Astrocyte (in vitro differentiated cells and primary cell): ENCODE measurements at regions not wholly inside any gene's neighbourhood (a gene's known extent, or its start where the extent isn't known, plus 50 kb on each side); places are given as distances from the start of the nearest gene placed in this dataset.

Experiments used
- DNase-seq: peaks from one replicate; pipeline ENCODE4 v3.0.0-alpha.2; 2010; ENCODE audit warnings: low read depth
- FAIRE-seq: peaks from 2 replicates; lab custom pipeline; 2011; peaks lifted over from hg19 to GRCh38; lab: Jason Lieb, UNC
- H2AFZ ChIP-seq: 2 replicates; pipeline ENCODE4 v1.6.0; 2012; ENCODE audit warnings: low read depth, low read length, inconsistent platforms
- H3K27ac ChIP-seq: 2 replicates; pipeline ENCODE4 v1.5.1; 2011; ENCODE audit warnings: low read depth, low read length, inconsistent platforms
- H3K27me3 ChIP-seq: 2 replicates; pipeline ENCODE4 v1.6.0; 2011; ENCODE audit warnings: low read length, inconsistent platforms; ENCODE audit not compliant: insufficient read depth
- H3K36me3 ChIP-seq: 2 replicates; pipeline ENCODE4 v1.5.1; 2011; ENCODE audit warnings: low read length, inconsistent platforms; ENCODE audit not compliant: insufficient read depth
- H3K4me1 ChIP-seq: 2 replicates; pipeline ENCODE4 v1.5.1; 2011; ENCODE audit warnings: low read length, inconsistent platforms; ENCODE audit not compliant: insufficient read depth
- H3K4me2 ChIP-seq: 2 replicates; pipeline ENCODE4 v1.6.0; 2012; ENCODE audit warnings: low read length, inconsistent platforms
- H3K4me3 ChIP-seq: 2 replicates; pipeline ENCODE4 v1.5.1; 2011; ENCODE audit warnings: low read depth, mild to moderate bottlenecking, low read length, inconsistent platforms; ENCODE audit not compliant: insufficient read depth
- H3K79me2 ChIP-seq: 2 replicates; pipeline ENCODE4 v1.6.0; 2012; ENCODE audit warnings: mild to moderate bottlenecking, low read length, inconsistent platforms; ENCODE audit not compliant: insufficient read depth
- H3K9ac ChIP-seq: 2 replicates; pipeline ENCODE4 v1.6.0; 2012; ENCODE audit warnings: mild to moderate bottlenecking, low read length, inconsistent platforms
- H3K9me3 ChIP-seq: 2 replicates; pipeline ENCODE4 v1.5.1; 2012; ENCODE audit warnings: low read depth, mild to moderate bottlenecking, low read length, inconsistent platforms; ENCODE audit not compliant: insufficient read depth
- H4K20me1 ChIP-seq: 2 replicates; pipeline ENCODE4 v1.6.0; 2012; ENCODE audit warnings: low read length, inconsistent platforms; ENCODE audit not compliant: insufficient read depth
- H3K27ac Mint-ChIP-seq: one replicate; pipeline ENCODE4 v1.8.0; 2021; ENCODE audit warnings: mild to moderate bottlenecking, mixed read lengths; ENCODE audit not compliant: unreplicated experiment
- H3K27me3 Mint-ChIP-seq: one replicate; pipeline ENCODE4 v1.8.0; 2021; ENCODE audit warnings: low read depth, mixed read lengths; ENCODE audit not compliant: unreplicated experiment
- H3K36me3 Mint-ChIP-seq: one replicate; pipeline ENCODE4 v1.8.0; 2021; ENCODE audit warnings: low read depth, mixed read lengths; ENCODE audit not compliant: unreplicated experiment
- H3K4me1 Mint-ChIP-seq: one replicate; pipeline ENCODE4 v1.8.0; 2021; ENCODE audit warnings: low read depth, mixed read lengths; ENCODE audit not compliant: unreplicated experiment
- H3K4me3 Mint-ChIP-seq: one replicate; pipeline ENCODE4 v1.8.0; 2021; ENCODE audit warnings: mild to moderate bottlenecking, moderate library complexity, mixed read lengths; ENCODE audit not compliant: unreplicated experiment
- H3K9me3 Mint-ChIP-seq: one replicate; pipeline ENCODE4 v1.8.0; 2021; ENCODE audit warnings: mild to moderate bottlenecking, mixed read lengths; ENCODE audit not compliant: unreplicated experiment
- EZH2 ChIP-seq: IDR thresholded peaks from 2 replicates; pipeline ENCODE4 v1.6.1; 2012; ENCODE audit warnings: mild to moderate bottlenecking, low read length, inconsistent platforms; ENCODE audit not compliant: insufficient read depth
- TF ChIP-seq, protein P1 (sequence below): IDR thresholded peaks from 2 replicates; pipeline ENCODE4 v1.5.1; 2011; ENCODE audit warnings: low read depth, mild to moderate bottlenecking, inconsistent platforms, low read length, moderate library complexity; ENCODE audit not compliant: insufficient read depth

DNA sequence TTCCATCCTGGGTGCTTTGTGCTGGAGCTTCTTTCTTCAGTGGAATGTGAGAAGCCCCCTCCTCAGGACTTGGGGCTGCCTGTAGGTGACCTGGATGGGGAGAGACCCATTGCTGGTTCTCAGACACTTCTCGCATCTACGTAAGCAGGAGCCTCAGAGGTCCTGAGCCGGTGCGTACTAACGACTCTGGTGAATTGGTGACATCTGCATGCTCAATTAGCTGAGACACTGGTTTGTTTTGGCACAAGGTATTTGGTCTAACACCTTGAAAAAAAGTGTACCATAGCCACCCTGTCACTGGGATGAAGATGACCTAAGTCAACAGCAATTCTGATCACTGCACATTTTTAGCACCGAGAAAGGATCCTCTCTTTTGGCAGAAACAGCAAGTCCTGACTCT lies 57.7 kb downstream of the LRRC30 start:
- DNase-seq = no peak
- H2AFZ ChIP-seq = no peak overlapping the region
- no peaks in the 10 kb centered on the region for H3K9me3 ChIP-seq
- no peak overlapping the region for H3K4me3 ChIP-seq
- Mint-ChIP-seq H3K27ac (no peak overlapping the region), H3K36me3 (no peaks in the 10 kb centered on the region), H3K4me1 (no peaks in the 10 kb centered on the region), H3K27me3 (peaks cover 2% of the 10 kb centered on the region), H3K9me3 (peaks cover 17% of the 10 kb centered on the region), H3K4me3 (no peak overlapping the region)
- H3K4me2 ChIP-seq = no peak overlapping the region
- H3K79me2 ChIP-seq = no peaks in the 10 kb centered on the region
- no peak overlapping the region for H3K27ac ChIP-seq
- no peak for FAIRE-seq
- H3K4me1 ChIP-seq = no peaks in the 10 kb centered on the region
- H3K27me3 ChIP-seq = no peaks in the 10 kb centered on the region
- no peak overlapping the region for H3K9ac ChIP-seq
- no peaks in the 10 kb centered on the region for H4K20me1 ChIP-seq
- no peaks in the 10 kb centered on the region for H3K36me3 ChIP-seq
- TF ChIP-seq, protein P1, sequence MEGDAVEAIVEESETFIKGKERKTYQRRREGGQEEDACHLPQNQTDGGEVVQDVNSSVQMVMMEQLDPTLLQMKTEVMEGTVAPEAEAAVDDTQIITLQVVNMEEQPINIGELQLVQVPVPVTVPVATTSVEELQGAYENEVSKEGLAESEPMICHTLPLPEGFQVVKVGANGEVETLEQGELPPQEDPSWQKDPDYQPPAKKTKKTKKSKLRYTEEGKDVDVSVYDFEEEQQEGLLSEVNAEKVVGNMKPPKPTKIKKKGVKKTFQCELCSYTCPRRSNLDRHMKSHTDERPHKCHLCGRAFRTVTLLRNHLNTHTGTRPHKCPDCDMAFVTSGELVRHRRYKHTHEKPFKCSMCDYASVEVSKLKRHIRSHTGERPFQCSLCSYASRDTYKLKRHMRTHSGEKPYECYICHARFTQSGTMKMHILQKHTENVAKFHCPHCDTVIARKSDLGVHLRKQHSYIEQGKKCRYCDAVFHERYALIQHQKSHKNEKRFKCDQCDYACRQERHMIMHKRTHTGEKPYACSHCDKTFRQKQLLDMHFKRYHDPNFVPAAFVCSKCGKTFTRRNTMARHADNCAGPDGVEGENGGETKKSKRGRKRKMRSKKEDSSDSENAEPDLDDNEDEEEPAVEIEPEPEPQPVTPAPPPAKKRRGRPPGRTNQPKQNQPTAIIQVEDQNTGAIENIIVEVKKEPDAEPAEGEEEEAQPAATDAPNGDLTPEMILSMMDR = no peak
- TF ChIP-seq EZH2 = no peak

DNA sequence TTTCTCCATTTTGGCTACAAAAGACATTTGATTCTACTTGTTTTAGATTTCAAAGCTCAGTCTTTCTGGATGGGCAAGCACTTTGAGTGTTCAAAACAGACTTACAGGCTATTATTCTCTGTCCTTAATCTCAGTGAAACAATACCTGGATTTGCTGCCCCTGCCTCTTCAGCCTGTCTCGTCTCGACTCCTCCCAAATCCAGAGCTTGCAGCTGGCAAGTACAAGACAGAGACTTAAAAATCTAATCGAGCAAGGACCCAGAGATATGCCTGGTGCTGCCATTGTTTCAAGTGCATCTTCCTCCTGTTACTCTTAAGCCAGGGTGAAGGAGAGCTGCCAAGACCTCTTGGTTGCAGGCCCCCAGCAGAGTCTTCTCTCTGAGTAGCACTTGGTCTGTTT lies 59.2 kb downstream of the LRRC30 start:
- FAIRE-seq = no peak

DNA sequence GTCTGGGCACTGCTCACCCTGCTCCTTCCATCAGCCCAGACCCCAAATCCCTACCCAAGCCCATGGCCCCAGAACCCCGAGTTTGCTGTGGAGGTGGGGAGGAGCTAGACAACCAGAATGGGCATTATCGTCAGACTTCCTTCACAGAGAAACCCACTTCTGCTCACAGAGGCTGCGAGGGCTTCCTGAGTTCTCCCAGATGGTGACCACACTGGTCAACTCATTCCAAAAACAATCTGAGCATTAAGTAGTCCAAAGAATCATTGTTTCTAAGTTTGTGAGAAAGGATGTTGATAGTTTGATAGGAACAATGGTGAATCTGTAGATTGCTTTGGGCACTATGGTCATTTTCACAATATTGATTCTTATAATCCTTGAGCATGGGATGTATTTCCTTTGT lies 60.2 kb downstream of the LRRC30 start:
- no peaks in the 10 kb centered on the region for H3K4me1 ChIP-seq
- H3K4me2 ChIP-seq = no peak overlapping the region
- no peak overlapping the region for H3K27ac ChIP-seq
- peaks cover 3% of the 10 kb centered on the region for H3K9me3 ChIP-seq
- Mint-ChIP-seq H3K9me3 (peaks cover 19% of the 10 kb centered on the region), H3K4me3 (no peak overlapping the region), H3K27me3 (no peaks in the 10 kb centered on the region), H3K36me3 (no peaks in the 10 kb centered on the region), H3K27ac (no peak overlapping the region), H3K4me1 (no peaks in the 10 kb centered on the region)
- H4K20me1 ChIP-seq = no peaks in the 10 kb centered on the region
- H3K36me3 ChIP-seq = no peaks in the 10 kb centered on the region
- H3K4me3 ChIP-seq = no peak overlapping the region
- no peak for FAIRE-seq
- no peak for DNase-seq
- no peak overlapping the region for H3K9ac ChIP-seq
- no peaks in the 10 kb centered on the region for H3K27me3 ChIP-seq
- TF ChIP-seq, protein P1 = no peak
- no peak for TF ChIP-seq EZH2
- H3K79me2 ChIP-seq = no peaks in the 10 kb centered on the region
- H2AFZ ChIP-seq = no peak overlapping the region

More for the DNA sequence above, 59.2 kb downstream of the LRRC30 start:
- no peak for DNase-seq
- TF ChIP-seq EZH2 = no peak
- TF ChIP-seq, protein P1 = no peak
- Histone ChIP-seq H3K4me2 (no peak overlapping the region), H3K9ac (no peak overlapping the region), H4K20me1 (no peaks in the 10 kb centered on the region), H2AFZ (no peak overlapping the region), H3K4me1 (no peaks in the 10 kb centered on the region), H3K27ac (no peak overlapping the region), H3K4me3 (no peak overlapping the region), H3K9me3 (peaks cover 3% of the 10 kb centered on the region), H3K27me3 (no peaks in the 10 kb centered on the region), H3K79me2 (no peaks in the 10 kb centered on the region), H3K36me3 (no peaks in the 10 kb centered on the region)
- Mint-ChIP-seq H3K27me3 (peaks cover 2% of the 10 kb centered on the region), H3K9me3 (peaks cover 17% of the 10 kb centered on the region), H3K36me3 (no peaks in the 10 kb centered on the region), H3K4me1 (no peaks in the 10 kb centered on the region), H3K27ac (no peak overlapping the region), H3K4me3 (no peak overlapping the region)
